Heart left ventricle (tissue), 16 donors: ENCODE measurements at regions not wholly inside any gene's neighbourhood (a gene's known extent, or its start where the extent isn't known, plus 50 kb on each side); places are given as distances from the start of the nearest gene placed in this dataset.

Experiments used
- ATAC-seq, 4 donors: fragments of 200-7000 bp; cut with Tn5 transposase; one replicate each; pipeline ENCODE4 v1.9.1; 2020 to 2022; ENCODE audit warnings: moderate library complexity in 4 of 4, mild to moderate bottlenecking in 3 of 4, moderate number of reproducible peaks in 1 of 4
- DNase-seq, 5 donors: peaks; one replicate each; pipeline ENCODE4 v3.0.0-alpha.2; 2020
- H3K27ac ChIP-seq, 12 donors: fragments of 200-600 bp; sonication (generic) in 4 of 12; one replicate each; pipeline versions ENCODE4 v1.5.0 to v1.8.0; 2016 to 2022; ENCODE audit warnings: mild to moderate bottlenecking in 2 of 12
- H3K27me3 ChIP-seq, 9 donors: fragments of 200-600 bp; sonication (generic) in 2 of 9; one replicate each; pipeline versions ENCODE4 v1.5.1 to v1.8.0; 2016 to 2022; ENCODE audit warnings: mild to moderate bottlenecking in 3 of 9
- H3K36me3 ChIP-seq, 9 donors: fragments of 200-600 bp; sonication (generic) in 2 of 9; one replicate each; pipeline versions ENCODE4 v1.5.0 to v1.8.0; 2018 to 2022; ENCODE audit warnings: mild to moderate bottlenecking in 2 of 9
- H3K4me1 ChIP-seq, 12 donors: fragments of 200-600 bp; sonication (generic) in 4 of 12; one replicate each; pipeline versions ENCODE4 v1.5.0 to v1.8.0; 2016 to 2022; ENCODE audit warnings: mild to moderate bottlenecking in 3 of 12
- H3K4me3 ChIP-seq, 12 donors: fragments of 200-600 bp; sonication (generic) in 4 of 12; one replicate each; pipeline versions ENCODE4 v1.5.0 to v1.8.0; 2017 to 2022; ENCODE audit warnings: mild to moderate bottlenecking in 9 of 12, moderate library complexity in 4 of 12
- H3K9me3 ChIP-seq, 12 donors: fragments of 200-600 bp; sonication (generic) in 4 of 12; one replicate each; pipeline versions ENCODE4 v1.5.0 to v1.8.0; 2016 to 2022; ENCODE audit warnings: mild to moderate bottlenecking in 1 of 12
- CTCF ChIP-seq, 12 donors: fragments of 200-600 bp; sonication (generic) in 4 of 12; IDR thresholded peaks; one replicate each; pipeline versions ENCODE4 v1.5.0 to v1.8.0; 2018 to 2022; ENCODE audit warnings: antibody characterized with exemption in 12 of 12, mild to moderate bottlenecking in 5 of 12
- POLR2A ChIP-seq, 2 donors: fragments of 450-650 bp; IDR thresholded peaks; one replicate each; pipeline ENCODE4 v1.6.1; 2017; ENCODE audit warnings: antibody characterized with exemption in 2 of 2, mild to moderate bottlenecking in 2 of 2, moderate library complexity in 2 of 2
- WGBS, 4 donors: extraction: QIAGEN DNeasy Blood & Tissue Kit in 2 of 4; methylation state at CpG; one replicate each; pipeline versions ENCODE4 v1.1.5 to v1.1.7; 2013 to 2018; 5-methylcytosine and 5-hydroxymethylcytosine counted together
- intact Hi-C, 10 donors: fragments of 100-400 bp; cut with DNase I; formaldehyde crosslinking; loops; one replicate each; pipeline versions ENCODE4 v1.11.1 to v1.14.2; 2022
- donor health status: ischemic (EF 13 %, LVEDD 7.1; RV severe dilation, severe dysfunction).
- donor health status: healthy with polysubstance abuse.
- donor health status: DM: no; HTN: yes; CAD: no.
- donor health status: DM: no; HTN: no; CAD: no.
- donor health status: ischemic (EF 25% LVEDD 6.9; RV normal size, moderate dysfunction).
- donor health status: ischemic (EF 25% LVEDD 5.7; RV mildly dilated, moderate dysfunction).
- donor health status: healthy.
- donor health status: DM: yes; HTN: yes; CAD: no.
- donor health status: ischemic (EF 35%, LVEDD 5.7; RV mildly dilated, moderate dysfunction).
- donor health status: nonischemic (EF 11% LVEDD 7.7; RV severe dilation, severe dysfunction).
- donor health status: DM: yes; HTN: yes; CAD: no.
- donor health status: PGD.
- donor health status: ischemic (EF 29% LVEDD 5.4; RV normal size, mild dysfunction).
- donor health status: nonischemic (EF 23%, LVEDD 6.1; RV moderate dilation, normal function).

- Histone ChIP-seq H3K4me3 (no peak overlapping the region), H3K27me3 (no peaks in the 10 kb centered on the region), H3K4me1 (peaks cover 0 to 29% (median 0%) of the 10 kb centered on the region in 12 donors), H3K27ac (no peak overlapping the region), H3K9me3 (no peaks in the 10 kb centered on the region), H3K36me3 (no peaks in the 10 kb centered on the region)
- ATAC-seq (no peak), DNase-seq (no peak)
- WGBS, 4 donors, result 33 to 64% (median 47%) methylated on average over 3 of the region's 3 CpGs
- intact Hi-C loops, result loop anchor here in 9 of 10 donors (2.0 to 10.0 kb wide), 6 partner anchors 122 to 359 kb away; partner anchors contain the start of genes CCR5 (in 9 of the 9) and CCR1 (in 1 of the 9)
- TF ChIP-seq POLR2A (IDR thresholded peaks at IDR 0.05) (no peak), CTCF (IDR thresholded peaks at IDR 0.05) (no peak)
Observed at GRCh38 chr3:46085421-46086082, 58.3 kb upstream of the XCR1 start.

GRCh38 chr3:46083956-46084355, 56.7 kb upstream of the XCR1 start:
- no peak for TF ChIP-seq CTCF (IDR thresholded peaks at IDR 0.05)
- TF ChIP-seq POLR2A (IDR thresholded peaks at IDR 0.05), result no peak
- Histone ChIP-seq H3K36me3 (no peaks in the 10 kb centered on the region), H3K27me3 (no peaks in the 10 kb centered on the region), H3K4me3 (no peak overlapping the region), H3K27ac (no peak overlapping the region), H3K4me1 (peaks cover 0 to 13% (median 0%) of the 10 kb centered on the region in 12 donors), H3K9me3 (no peaks in the 10 kb centered on the region)
- DNase-seq, result no peak
- ATAC-seq, result no peak
- WGBS, 4 donors, result 90 to 99% (median 94%) methylated on average over 1 of the region's 1 CpG
- intact Hi-C loops, result loop anchor here in 8 of 10 donors (2.0 to 10.0 kb wide), 5 partner anchors 145 to 361 kb away; partner anchors contain the start of gene CCR5 (in 6 of the 8)

- H3K4me3 ChIP-seq, result no peak overlapping the region
- H3K36me3 ChIP-seq, result no peaks in the 10 kb centered on the region
- no peaks in the 10 kb centered on the region for H3K27me3 ChIP-seq
- no peaks in the 10 kb centered on the region for H3K9me3 ChIP-seq
- TF ChIP-seq CTCF (IDR thresholded peaks at IDR 0.05) (no peak), POLR2A (IDR thresholded peaks at IDR 0.05) (no peak)
- DNase-seq, result no peak
- no peak for ATAC-seq
- no peak overlapping the region for H3K27ac ChIP-seq
- peaks cover 0 to 4% (median 0%) of the 10 kb centered on the region in 12 donors for H3K4me1 ChIP-seq
- intact Hi-C loops, result loop anchor here in 8 of 10 donors (5.0 to 10.0 kb wide), 4 partner anchors 292 to 362 kb away; partner anchors contain the start of gene CCR5 (in 6 of the 8)
- 92 to 100% (median 95%) methylated on average over 1 of the region's 1 CpG for WGBS, 4 donors
Observed at GRCh38 chr3:46082849-46083248, 55.6 kb upstream of the XCR1 start.

GRCh38 chr3:46082021-46082420, 54.7 kb upstream of the XCR1 start:
- intact Hi-C loops, result loop anchor here in 8 of 10 donors (5.0 to 10.0 kb wide), 4 partner anchors 293 to 363 kb away; partner anchors contain the start of gene CCR5 (in 6 of the 8)
- TF ChIP-seq CTCF (IDR thresholded peaks at IDR 0.05), result no peak
- TF ChIP-seq POLR2A (IDR thresholded peaks at IDR 0.05), result no peak
- Histone ChIP-seq H3K36me3 (no peaks in the 10 kb centered on the region), H3K9me3 (no peaks in the 10 kb centered on the region), H3K4me1 (peaks cover 0 to 4% (median 0%) of the 10 kb centered on the region in 12 donors), H3K4me3 (no peak overlapping the region), H3K27ac (no peak overlapping the region), H3K27me3 (no peaks in the 10 kb centered on the region)
- WGBS, 4 donors, result 71 to 87% (median 81%) methylated on average over 2 of the region's 2 CpGs
- DNase-seq (no peak), ATAC-seq (no peak)
